Fibroblast of skin of right biceps (primary cell): ENCODE measurements at regions not wholly inside any gene's neighbourhood (a gene's known extent, or its start where the extent isn't known, plus 50 kb on each side); places are given as distances from the start of the nearest gene placed in this dataset.
"Not testable (repeated sequence)": the region's sequence is repeated elsewhere in the genome, so short reads cannot be mapped to it uniquely, and the experiment has no call there.

Experiments used
- DNase-seq: peaks from one replicate; pipeline ENCODE4 v3.0.0-alpha.2; 2013

GRCh38 chr2:241959751-241960269 lies 90.3 kb downstream of the RTP5 start:
- no peak for DNase-seq

- DNase-seq = no peak
Observed at GRCh38 chr2:241961454-241961853, 91.9 kb downstream of the RTP5 start.

- no peak for DNase-seq
Observed at GRCh38 chr2:241964133-241964532, 94.6 kb downstream of the RTP5 start.

- peak; percentile 98 for DNase-seq
Observed at GRCh38 chr2:241965931-241966412, 96.4 kb downstream of the RTP5 start.

- peak; percentile 33 for DNase-seq
Observed at GRCh38 chr2:241966647-241967466, 97.3 kb downstream of the RTP5 start.

- DNase-seq = no peak
Observed at GRCh38 chr2:241967467-241968144, 98.1 kb downstream of the RTP5 start.

- no peak for DNase-seq
Observed at GRCh38 chr2:241968417-241968816, 98.9 kb downstream of the RTP5 start.

- not testable (repeated sequence) for DNase-seq
Observed at GRCh38 chr2:241969182-241969581, 99.7 kb downstream of the RTP5 start.

- no peak for DNase-seq
Observed at GRCh38 chr2:241970716-241971115, 101.2 kb downstream of the RTP5 start.

- DNase-seq = no peak
Observed at GRCh38 chr2:241974096-241974495, 104.6 kb downstream of the RTP5 start.

GRCh38 chr2:241974851-241975592 lies 105.5 kb downstream of the RTP5 start:
- DNase-seq = no peak

GRCh38 chr2:241975593-241976284 lies 106.2 kb downstream of the RTP5 start:
- no peak for DNase-seq

- no peak for DNase-seq
Observed at GRCh38 chr2:241976296-241976695, 106.8 kb downstream of the RTP5 start.

- no peak for DNase-seq
Observed at GRCh38 chr2:241977557-241978300, 108.2 kb downstream of the RTP5 start.

- DNase-seq = no peak
Observed at GRCh38 chr2:241978670-241979069, 109.1 kb downstream of the RTP5 start.

- no peak for DNase-seq
Observed at GRCh38 chr2:241980193-241980592, 110.7 kb downstream of the RTP5 start.

- DNase-seq = no peak
Observed at GRCh38 chr2:241981076-241981700, 111.7 kb downstream of the RTP5 start.

GRCh38 chr2:241982706-241983570 lies 113.4 kb downstream of the RTP5 start:
- DNase-seq = no peak

- DNase-seq = no peak
Observed at GRCh38 chr2:241983571-241984270, 114.2 kb downstream of the RTP5 start.

GRCh38 chr2:241984271-241984655 lies 114.7 kb downstream of the RTP5 start:
- DNase-seq = no peak
